HG03196 (cell line): ENCODE measurements at regions not wholly inside any gene's neighbourhood (a gene's known extent, or its start where the extent isn't known, plus 50 kb on each side); places are given as distances from the start of the nearest gene placed in this dataset.
"Not testable (repeated sequence)": the region's sequence is repeated elsewhere in the genome, so short reads cannot be mapped to it uniquely, and the experiment has no call there.

ENCODE experiments used
- ATAC-seq: cut with Tn5 transposase; IDR thresholded peaks from one replicate; pipeline ENCODE4 v1.9.1; 2021; ENCODE audit not compliant: unreplicated experiment

GRCh38 chr3:144663456-144664436, 692.1 kb downstream of the DIPK2A start:
- no peak for ATAC-seq

GRCh38 chr3:144665567-144666053, 694.0 kb downstream of the DIPK2A start:
- ATAC-seq: no peak

- ATAC-seq: no peak
These were observed 698.9 kb downstream of the DIPK2A start for GRCh38 chr3:144670571-144670970.

- ATAC-seq: no peak
These were observed 705.5 kb downstream of the DIPK2A start for GRCh38 chr3:144677103-144677502.

GRCh38 chr3:144683065-144683464, 711.4 kb downstream of the DIPK2A start:
- no peak for ATAC-seq

- ATAC-seq: no peak
These were observed 716.2 kb downstream of the DIPK2A start for GRCh38 chr3:144687862-144688261.

GRCh38 chr3:144692488-144692887, 720.9 kb downstream of the DIPK2A start:
- no peak for ATAC-seq

GRCh38 chr3:144708437-144708836, 736.8 kb downstream of the DIPK2A start:
- ATAC-seq: no peak

- no peak for ATAC-seq
These were observed 765.7 kb downstream of the DIPK2A start for GRCh38 chr3:144737281-144737680.

- no peak for ATAC-seq
These were observed 771.6 kb downstream of the DIPK2A start for GRCh38 chr3:144743225-144743668.

- ATAC-seq: no peak
These were observed 772.9 kb downstream of the DIPK2A start for GRCh38 chr3:144744473-144744872.

- ATAC-seq: no peak
These were observed 775.0 kb downstream of the DIPK2A start for GRCh38 chr3:144746631-144747030.

GRCh38 chr3:144749536-144750253, 778.1 kb downstream of the DIPK2A start:
- not testable (repeated sequence) for ATAC-seq

GRCh38 chr3:144754076-144754783, 782.6 kb downstream of the DIPK2A start:
- ATAC-seq: no peak

- ATAC-seq: no peak
These were observed 785.2 kb downstream of the DIPK2A start for GRCh38 chr3:144756704-144757440.

- no peak for ATAC-seq
These were observed 789.2 kb downstream of the DIPK2A start for GRCh38 chr3:144760831-144761230.

- no peak for ATAC-seq
These were observed 790.5 kb downstream of the DIPK2A start for GRCh38 chr3:144762091-144762490.

GRCh38 chr3:144763878-144764454, 792.3 kb downstream of the DIPK2A start:
- ATAC-seq: peak; percentile 93

GRCh38 chr3:144770281-144770680, 798.7 kb downstream of the DIPK2A start:
- no peak for ATAC-seq

- no peak for ATAC-seq
These were observed 799.3 kb downstream of the DIPK2A start for GRCh38 chr3:144770915-144771351.
